GM18873 (cell line): ENCODE measurements at regions not wholly inside any gene's neighbourhood (a gene's known extent, or its start where the extent isn't known, plus 50 kb on each side); places are given as distances from the start of the nearest gene placed in this dataset.
"Not testable (repeated sequence)": the region's sequence is repeated elsewhere in the genome, so short reads cannot be mapped to it uniquely, and the experiment has no call there.

Experiments
- ATAC-seq: cut with Tn5 transposase; IDR thresholded peaks from one replicate; pipeline ENCODE4 v1.9.1; 2021; ENCODE audit warnings: mild to moderate bottlenecking, moderate library complexity, moderate number of reproducible peaks; ENCODE audit not compliant: unreplicated experiment, low FRiP score

DNA sequence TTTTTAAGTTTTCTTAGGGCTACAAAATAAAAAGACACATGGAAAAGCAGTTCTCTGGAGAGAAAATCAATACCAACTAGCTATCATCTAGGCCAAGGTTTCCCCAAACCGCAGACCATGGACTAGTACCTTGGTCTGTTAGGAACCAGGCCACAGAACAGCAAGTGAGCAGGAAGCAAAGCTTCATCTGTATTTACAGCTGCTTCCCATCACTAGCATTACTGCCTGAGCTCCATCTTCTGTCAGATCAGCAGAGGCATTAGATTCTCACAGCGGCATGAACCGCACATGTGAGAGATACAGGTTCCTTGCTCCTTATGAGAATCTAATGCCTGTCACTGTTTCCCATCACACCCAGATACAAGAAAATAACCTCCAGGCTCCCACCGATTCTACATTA, 1907.6 kb upstream of the ACO1 start:
- no peak for ATAC-seq

- no peak for ATAC-seq
Measured at GRCh38 chr9:30478684-30479083, 1905.8 kb upstream of the ACO1 start.

GRCh38 chr9:30482499-30482898, 1901.9 kb upstream of the ACO1 start:
- ATAC-seq, result no peak

DNA sequence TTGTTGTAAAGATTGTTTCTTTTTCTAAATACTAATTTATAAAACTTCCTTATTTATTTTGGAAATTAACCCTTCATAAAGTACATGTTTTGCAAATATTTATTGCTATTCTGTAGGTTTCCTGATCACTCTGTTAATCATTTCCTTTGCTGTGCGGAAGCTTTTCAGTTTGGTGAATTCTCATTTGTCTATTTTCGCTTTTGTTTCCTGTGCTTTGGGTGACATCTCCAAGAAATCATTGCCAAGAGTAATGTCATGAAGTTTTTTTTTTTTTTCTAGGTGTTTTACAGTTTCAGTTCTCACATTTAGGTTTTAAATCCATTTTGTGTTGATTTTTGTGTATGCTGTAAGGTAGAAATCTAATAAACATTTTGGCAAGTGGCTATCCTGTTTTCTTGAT, 1899.8 kb upstream of the ACO1 start:
- ATAC-seq, result no peak

DNA sequence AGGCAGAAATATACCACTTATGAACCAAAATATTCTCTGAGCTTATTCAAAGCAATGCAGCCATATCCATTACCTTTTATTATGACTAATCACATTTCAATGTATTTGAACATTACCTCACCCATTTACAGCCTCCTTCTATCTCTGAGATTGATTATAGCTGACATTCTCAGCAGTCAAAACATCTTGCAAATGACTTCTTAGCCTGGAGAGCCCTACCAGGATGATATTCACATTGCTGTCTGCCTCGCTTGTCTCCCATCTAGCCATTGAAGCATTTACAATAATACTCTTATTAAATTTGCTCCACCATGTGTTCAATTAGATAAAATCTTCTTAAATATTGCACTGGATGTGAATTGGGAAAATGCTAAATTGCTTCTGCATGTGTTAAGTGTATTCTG, 1879.9 kb upstream of the ACO1 start:
- ATAC-seq, result no peak

DNA sequence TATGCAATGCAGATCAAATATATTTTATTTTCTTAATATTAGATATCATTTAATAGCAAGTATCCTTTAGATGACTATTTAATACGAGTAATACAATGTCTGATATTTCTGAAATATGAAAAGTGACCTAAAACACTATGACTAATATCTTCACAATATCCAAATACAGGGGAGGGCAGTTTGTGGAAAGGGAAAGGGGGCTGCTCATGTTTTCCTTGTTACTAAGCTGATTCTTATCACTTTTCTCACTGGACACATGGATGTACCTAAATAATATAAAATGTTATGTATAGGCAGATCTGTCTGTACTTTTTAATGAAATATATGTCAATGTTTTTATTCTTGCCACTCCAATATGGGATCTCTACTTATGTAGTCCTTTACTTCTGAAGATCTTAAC, 1879.1 kb upstream of the ACO1 start:
- no peak for ATAC-seq

GRCh38 chr9:30506749-30507148, 1877.7 kb upstream of the ACO1 start:
- ATAC-seq, result no peak

DNA sequence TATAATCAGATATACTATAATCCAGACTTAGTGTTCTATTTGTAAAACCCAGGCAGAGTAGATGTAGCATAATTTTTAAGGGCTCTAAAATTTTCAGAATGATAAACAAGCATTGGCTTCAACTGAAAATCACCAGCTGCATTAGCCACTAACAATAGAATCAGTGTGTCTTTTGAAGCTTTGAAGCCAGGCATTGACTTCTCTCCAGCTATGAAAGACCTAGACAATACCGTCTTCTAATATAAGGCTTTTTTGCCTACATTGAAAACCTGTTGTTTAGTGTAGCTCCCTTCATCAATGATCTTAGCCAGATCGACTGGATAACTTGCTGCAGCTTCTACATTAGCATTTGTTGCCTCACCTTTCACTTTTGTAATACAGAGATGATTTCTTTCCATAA, 1877.3 kb upstream of the ACO1 start:
- no peak for ATAC-seq

GRCh38 chr9:30511666-30512065, 1872.8 kb upstream of the ACO1 start:
- ATAC-seq, result no peak

GRCh38 chr9:30519166-30519565, 1865.3 kb upstream of the ACO1 start:
- ATAC-seq, result no peak

DNA sequence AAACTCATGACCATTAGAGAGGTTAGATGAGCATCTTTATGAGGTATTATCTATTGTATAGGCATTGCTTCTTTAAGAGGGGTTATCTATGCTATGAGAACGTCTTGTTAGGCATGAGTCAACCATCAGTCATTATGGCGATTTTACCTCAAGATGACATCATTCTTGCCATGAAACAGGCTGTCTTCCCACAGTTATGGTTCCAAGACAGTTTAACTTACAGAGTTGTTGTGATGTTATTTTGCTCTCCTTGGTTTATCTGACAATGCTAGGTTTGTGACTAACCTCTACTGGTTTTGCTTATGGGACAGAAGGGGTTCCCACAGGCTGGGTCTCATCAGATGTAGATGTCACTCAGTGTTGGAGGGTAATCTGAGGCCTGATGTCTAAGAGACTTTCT, 1864.7 kb upstream of the ACO1 start:
- no peak for ATAC-seq

- no peak for ATAC-seq
Measured at GRCh38 chr9:30522061-30522460, 1862.4 kb upstream of the ACO1 start.

GRCh38 chr9:30522486-30522885, 1862.0 kb upstream of the ACO1 start:
- ATAC-seq, result no peak

DNA sequence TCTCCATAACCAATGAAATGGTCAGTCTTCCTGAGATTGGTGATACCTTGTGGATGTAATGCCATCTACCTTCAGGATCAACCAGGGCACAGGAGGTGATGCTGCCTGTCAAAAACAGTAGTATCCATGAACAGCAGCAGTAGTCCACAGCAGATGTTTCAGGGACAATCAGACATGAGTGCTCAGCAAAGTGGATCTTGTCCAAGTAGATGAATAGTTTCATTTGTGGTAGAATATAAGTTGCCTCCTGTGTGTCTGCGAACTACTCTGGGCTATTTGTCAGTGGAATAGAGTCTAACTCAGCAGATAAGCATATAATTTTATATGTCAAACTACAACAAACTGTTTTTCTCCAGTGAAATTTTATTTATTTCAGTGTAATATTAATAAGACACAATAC, 1860.1 kb upstream of the ACO1 start:
- ATAC-seq, result no peak

DNA sequence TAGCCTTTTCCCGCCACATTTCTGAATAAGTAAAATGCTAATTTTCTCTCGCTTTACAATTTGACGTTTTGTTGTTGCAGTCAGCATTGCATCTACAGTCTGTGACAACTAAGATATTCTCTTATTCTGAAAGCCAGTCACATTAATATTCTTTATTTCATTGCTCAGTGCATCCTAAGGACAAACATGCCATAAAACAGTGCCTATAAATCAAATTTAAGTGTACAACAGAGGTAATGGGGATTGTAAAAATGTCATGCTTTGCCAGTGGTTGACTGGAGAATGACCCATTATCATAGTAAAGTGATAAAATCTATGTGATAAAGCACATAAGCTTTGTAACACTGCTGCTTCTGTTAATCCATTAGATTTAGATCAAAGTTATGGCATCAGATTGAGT, 1850.0 kb upstream of the ACO1 start:
- ATAC-seq, result no peak

GRCh38 chr9:30534896-30535295, 1849.5 kb upstream of the ACO1 start:
- no peak for ATAC-seq

DNA sequence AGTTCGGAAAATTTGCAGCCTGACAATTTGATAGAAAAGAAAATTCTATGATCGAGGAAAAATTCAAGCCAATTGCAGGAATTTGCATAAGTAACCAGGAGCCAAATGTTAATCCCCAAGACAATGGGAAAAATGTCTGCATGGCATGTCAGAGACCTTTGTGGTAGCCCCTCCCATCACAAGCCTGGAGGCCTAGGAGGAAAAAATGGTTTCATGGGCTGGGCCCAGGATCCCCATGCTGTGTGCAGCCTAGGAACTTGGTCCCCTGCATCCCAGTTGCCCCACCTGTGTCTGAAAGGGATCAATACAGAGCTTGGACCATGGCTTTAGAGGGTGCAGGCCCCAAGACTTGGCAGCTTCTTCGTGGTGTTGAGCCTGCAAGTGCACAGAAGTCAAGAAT, 1847.9 kb upstream of the ACO1 start:
- ATAC-seq, result no peak

DNA sequence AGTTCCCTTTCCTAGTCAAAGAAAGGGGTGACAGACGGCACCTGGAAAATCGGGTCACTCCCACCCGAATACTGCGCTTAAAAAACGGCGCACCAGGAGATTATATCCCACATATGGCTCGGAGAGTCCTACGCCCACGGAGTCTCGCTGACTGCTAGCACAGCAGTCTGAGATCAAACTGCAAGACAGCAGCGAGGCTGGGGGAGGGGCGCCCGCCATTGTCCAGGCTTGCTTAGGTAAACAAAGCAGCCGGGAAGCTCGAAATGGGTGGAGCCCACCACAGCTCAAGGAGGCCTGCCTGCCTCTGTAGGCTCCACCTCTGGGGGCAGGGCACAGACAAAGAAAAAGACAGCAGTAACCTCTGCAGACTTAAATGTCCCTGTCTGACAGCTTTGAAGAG, 1844.7 kb upstream of the ACO1 start:
- not testable (repeated sequence) for ATAC-seq

DNA sequence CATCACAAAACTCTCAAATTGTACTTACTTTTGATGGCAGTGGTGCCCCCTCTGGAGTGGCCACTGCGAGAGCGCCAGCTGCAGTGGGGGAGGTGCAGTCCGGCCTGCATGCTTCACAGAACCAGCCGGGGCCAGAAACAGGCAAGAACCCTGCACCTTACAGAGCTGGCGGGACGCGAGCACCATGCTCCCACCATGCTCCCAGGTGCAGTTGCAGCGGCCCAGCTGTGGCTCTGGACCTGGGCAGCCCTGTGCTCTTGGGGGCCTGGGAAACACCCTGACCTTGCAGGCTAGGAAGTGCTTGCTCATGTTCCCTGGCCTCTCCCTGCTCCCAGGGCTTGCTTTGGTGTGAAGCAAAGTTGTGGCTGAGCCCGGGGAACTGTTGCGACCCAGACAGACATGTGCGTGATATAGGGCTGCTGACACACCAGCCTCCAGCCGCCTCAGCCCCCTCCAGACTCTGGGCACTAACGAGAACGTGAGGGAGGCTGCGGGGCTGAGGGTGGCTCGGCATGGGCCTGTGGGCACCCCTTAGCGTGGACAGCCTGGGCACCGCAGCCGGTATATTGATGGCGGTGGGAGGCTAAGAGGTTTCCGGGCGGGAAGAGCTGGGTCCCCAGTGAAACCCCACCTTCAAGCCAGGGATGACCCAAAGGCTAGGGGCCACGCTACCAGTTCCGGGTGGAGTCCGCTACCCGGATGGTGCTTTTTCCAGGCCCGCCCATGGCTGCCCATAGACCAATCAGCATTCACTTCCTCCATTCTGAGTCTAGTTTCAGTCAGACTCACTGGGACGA, 1809.9 kb upstream of the ACO1 start:
- no peak for ATAC-seq

- no peak for ATAC-seq
Measured at GRCh38 chr9:30575218-30575617, 1809.2 kb upstream of the ACO1 start.

DNA sequence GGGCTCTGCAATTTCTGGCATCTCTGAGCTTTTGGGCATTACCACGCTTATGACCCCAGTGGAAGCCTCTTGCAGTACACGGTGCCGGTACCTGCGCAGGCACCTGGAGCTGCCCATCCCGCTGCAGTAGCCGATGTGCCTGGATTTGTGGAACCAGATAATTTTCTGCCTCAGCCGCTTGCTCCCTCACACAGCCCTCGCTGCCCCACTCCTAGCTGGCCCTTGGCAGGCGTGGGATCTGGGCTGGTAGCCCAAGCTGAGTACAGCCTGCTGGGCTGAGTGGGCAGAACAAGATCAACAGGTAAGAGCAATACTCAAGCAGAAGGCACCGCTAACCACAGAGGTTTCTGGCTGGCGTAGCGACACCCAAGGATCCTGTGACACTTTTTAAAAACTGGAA, 1808.8 kb upstream of the ACO1 start:
- no peak for ATAC-seq

DNA sequence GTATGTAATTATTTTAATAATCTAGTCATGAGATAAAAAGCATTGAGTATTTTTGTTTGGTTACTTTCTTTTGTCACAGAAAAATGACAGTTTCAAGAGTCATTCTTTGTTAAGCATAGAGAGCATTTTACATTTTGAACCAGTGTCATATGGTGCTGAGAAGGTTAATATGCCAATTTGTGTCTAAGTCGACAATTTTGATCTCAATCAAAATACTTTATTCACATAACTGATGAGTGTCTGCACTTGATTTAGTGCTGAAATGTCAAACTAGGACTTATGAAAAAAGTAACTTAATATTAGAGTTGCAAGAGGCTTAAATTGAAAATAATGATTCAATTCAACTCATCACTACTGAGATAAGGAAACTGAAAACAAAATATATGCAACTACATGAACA, 1804.6 kb upstream of the ACO1 start:
- ATAC-seq, result no peak

DNA sequence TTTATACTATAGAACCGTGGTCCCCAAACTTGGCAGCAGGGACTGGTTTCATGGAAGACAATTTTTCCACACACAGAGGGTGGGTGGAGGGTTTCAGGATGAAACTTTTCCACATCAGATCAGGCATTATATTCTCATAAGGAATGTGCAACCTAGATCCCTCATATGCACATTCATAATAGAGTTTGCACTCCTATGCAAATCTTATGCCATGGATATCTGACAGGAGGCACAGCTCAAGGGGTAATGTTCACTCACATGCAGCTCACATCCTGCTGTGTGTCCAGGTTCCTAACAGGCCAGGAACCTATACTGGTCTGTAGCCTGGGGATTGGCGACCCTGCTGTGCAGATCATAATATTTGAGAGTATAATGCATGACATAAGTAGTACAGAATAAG, 1802.2 kb upstream of the ACO1 start:
- ATAC-seq, result no peak
